ENCODE measurements at regions not wholly inside any gene's neighbourhood (a gene's known extent, or its start where the extent isn't known, plus 50 kb on each side); places are given as distances from the start of the nearest gene placed in this dataset.
A peak's percentile ranks its signal among the peaks of the same experiment; 100 is the strongest.

- Mint-ChIP-seq H3K4me1 (ENCODE audit: low read depth, unreplicated experiment) (peaks cover 2% of the 10 kb centered on the region), H3K9me3 (ENCODE audit: unreplicated experiment) (no peaks in the 10 kb centered on the region), H3K27ac (ENCODE audit: unreplicated experiment) (no peak overlapping the region), H3K36me3 (ENCODE audit: unreplicated experiment) (no peaks in the 10 kb centered on the region), H3K27me3 (ENCODE audit: unreplicated experiment) (no peaks in the 10 kb centered on the region), H3K4me3 (ENCODE audit: unreplicated experiment) (no peak overlapping the region)
- TF ChIP-seq CTCF (IDR thresholded peaks at IDR 0.05; ENCODE audit: partially characterized antibody, unreplicated experiment) = no peak
- DNase-seq = peak; percentile 23
These were observed 86.8 kb upstream of the SNAP25 start for GRCh38 chr20:10131732-10132345.

GRCh38 chr20:10132387-10132786 is 86.2 kb upstream of the SNAP25 start:
- no peaks in the 10 kb centered on the region for H3K36me3 Mint-ChIP-seq (ENCODE audit: unreplicated experiment)
- peaks cover 2% of the 10 kb centered on the region for H3K4me1 Mint-ChIP-seq (ENCODE audit: low read depth, unreplicated experiment)
- no peak overlapping the region for H3K4me3 Mint-ChIP-seq (ENCODE audit: unreplicated experiment)
- no peaks in the 10 kb centered on the region for H3K9me3 Mint-ChIP-seq (ENCODE audit: unreplicated experiment)
- no peak for TF ChIP-seq CTCF (IDR thresholded peaks at IDR 0.05; ENCODE audit: partially characterized antibody, unreplicated experiment)
- no peak overlapping the region for H3K27ac Mint-ChIP-seq (ENCODE audit: unreplicated experiment)
- DNase-seq = no peak
- H3K27me3 Mint-ChIP-seq (ENCODE audit: unreplicated experiment) = no peaks in the 10 kb centered on the region

GRCh38 chr20:10133532-10133931 is 85.1 kb upstream of the SNAP25 start:
- Mint-ChIP-seq H3K4me1 (ENCODE audit: low read depth, unreplicated experiment) (peaks cover 2% of the 10 kb centered on the region), H3K4me3 (ENCODE audit: unreplicated experiment) (no peak overlapping the region), H3K27me3 (ENCODE audit: unreplicated experiment) (no peaks in the 10 kb centered on the region), H3K36me3 (ENCODE audit: unreplicated experiment) (no peaks in the 10 kb centered on the region), H3K27ac (ENCODE audit: unreplicated experiment) (no peak overlapping the region), H3K9me3 (ENCODE audit: unreplicated experiment) (no peaks in the 10 kb centered on the region)
- TF ChIP-seq CTCF (IDR thresholded peaks at IDR 0.05; ENCODE audit: partially characterized antibody, unreplicated experiment) = no peak
- no peak for DNase-seq

DNA sequence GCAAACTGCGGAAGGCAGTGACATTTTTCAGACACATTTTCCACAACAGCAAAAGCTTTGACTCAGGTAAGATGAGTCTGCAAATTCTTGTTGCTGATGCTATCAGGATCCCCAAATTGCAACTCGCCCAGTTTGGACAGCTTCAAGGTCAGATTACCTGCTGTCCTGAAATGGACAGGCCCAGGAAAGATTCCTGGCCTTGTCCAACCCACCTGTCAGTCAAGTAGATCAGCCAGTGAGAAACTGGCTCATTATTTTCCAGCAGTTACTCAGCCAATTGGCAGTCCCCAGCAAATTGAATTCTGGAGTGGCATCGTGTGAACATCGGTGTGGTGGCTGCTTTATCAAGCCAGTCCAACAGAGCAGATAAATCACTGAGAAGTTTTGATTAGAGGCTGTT is 84.5 kb upstream of the SNAP25 start:
- Mint-ChIP-seq H3K4me1 (ENCODE audit: low read depth, unreplicated experiment) (no peaks in the 10 kb centered on the region), H3K9me3 (ENCODE audit: unreplicated experiment) (no peaks in the 10 kb centered on the region), H3K4me3 (ENCODE audit: unreplicated experiment) (no peak overlapping the region), H3K27ac (ENCODE audit: unreplicated experiment) (no peak overlapping the region), H3K27me3 (ENCODE audit: unreplicated experiment) (no peaks in the 10 kb centered on the region), H3K36me3 (ENCODE audit: unreplicated experiment) (no peaks in the 10 kb centered on the region)
- no peak for TF ChIP-seq CTCF (IDR thresholded peaks at IDR 0.05; ENCODE audit: partially characterized antibody, unreplicated experiment)
- no peak for DNase-seq

DNA sequence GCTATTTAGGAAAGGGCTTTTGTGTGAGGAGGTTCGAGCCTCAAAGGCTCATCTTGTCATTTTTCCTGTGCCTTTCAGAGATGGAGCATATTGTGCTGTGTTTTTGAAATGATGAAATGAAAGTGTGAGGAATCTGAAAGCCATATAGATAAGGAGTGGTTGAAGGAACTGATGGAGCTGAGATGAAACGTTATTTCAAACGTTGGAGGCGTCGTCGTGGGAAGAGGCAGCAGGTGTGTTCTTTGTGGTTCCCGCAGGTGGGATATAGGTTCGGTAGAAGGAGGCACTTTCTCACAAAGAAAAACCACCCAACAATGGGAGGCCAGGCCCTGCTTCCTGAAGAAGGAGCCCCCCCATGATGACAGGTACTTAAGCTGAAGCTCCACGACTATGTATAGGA is 83.2 kb upstream of the SNAP25 start:
- Mint-ChIP-seq H3K4me3 (ENCODE audit: unreplicated experiment) (no peak overlapping the region), H3K9me3 (ENCODE audit: unreplicated experiment) (no peaks in the 10 kb centered on the region), H3K27ac (ENCODE audit: unreplicated experiment) (no peak overlapping the region), H3K4me1 (ENCODE audit: low read depth, unreplicated experiment) (no peaks in the 10 kb centered on the region), H3K27me3 (ENCODE audit: unreplicated experiment) (no peaks in the 10 kb centered on the region), H3K36me3 (ENCODE audit: unreplicated experiment) (no peaks in the 10 kb centered on the region)
- TF ChIP-seq CTCF (IDR thresholded peaks at IDR 0.05; ENCODE audit: partially characterized antibody, unreplicated experiment) = no peak
- no peak for DNase-seq
